ENCODE measurements at regions not wholly inside any gene's neighbourhood (a gene's known extent, or its start where the extent isn't known, plus 50 kb on each side); places are given as distances from the start of the nearest gene placed in this dataset.

- H3K27ac Mint-ChIP-seq: peak overlapping the region; percentile 80
- TF ChIP-seq CTCF (IDR thresholded peaks at IDR 0.05; ENCODE audit: unreplicated experiment): no peak
- H3K36me3 Mint-ChIP-seq: peaks cover under 1% of the 10 kb centered on the region
- peaks cover 6% of the 10 kb centered on the region for H3K9me3 Mint-ChIP-seq
- H3K4me3 Mint-ChIP-seq: no peak overlapping the region
- no peak for DNase-seq (ENCODE audit: low spot score in 2 of 2, unreplicated experiment in 2 of 2)
- peaks cover 32% of the 10 kb centered on the region for H3K4me1 Mint-ChIP-seq
- H3K27me3 Mint-ChIP-seq (ENCODE audit: low read depth): no peaks in the 10 kb centered on the region
Observed at GRCh38 chr6:147949981-147950622, 392.5 kb upstream of the SASH1 start.

GRCh38 chr6:147950623-147950987 is 392.0 kb upstream of the SASH1 start:
- Mint-ChIP-seq H3K4me3 (no peak overlapping the region), H3K36me3 (no peaks in the 10 kb centered on the region), H3K27ac (peak overlapping the region; percentile 80), H3K27me3 (ENCODE audit: low read depth) (no peaks in the 10 kb centered on the region), H3K9me3 (peaks cover under 1% of the 10 kb centered on the region), H3K4me1 (peaks cover 32% of the 10 kb centered on the region)
- no peak for TF ChIP-seq CTCF (IDR thresholded peaks at IDR 0.05; ENCODE audit: unreplicated experiment)
- no peak for DNase-seq (ENCODE audit: low spot score in 2 of 2, unreplicated experiment in 2 of 2)

GRCh38 chr6:147951726-147952125 is 390.9 kb upstream of the SASH1 start:
- no peak for TF ChIP-seq CTCF (IDR thresholded peaks at IDR 0.05; ENCODE audit: unreplicated experiment)
- no peaks in the 10 kb centered on the region for H3K36me3 Mint-ChIP-seq
- H3K27me3 Mint-ChIP-seq (ENCODE audit: low read depth): no peaks in the 10 kb centered on the region
- no peaks in the 10 kb centered on the region for H3K9me3 Mint-ChIP-seq
- H3K4me3 Mint-ChIP-seq: no peak overlapping the region
- H3K27ac Mint-ChIP-seq: no peak overlapping the region
- peaks cover 32% of the 10 kb centered on the region for H3K4me1 Mint-ChIP-seq
- no peak for DNase-seq (ENCODE audit: low spot score in 2 of 2, unreplicated experiment in 2 of 2)

- no peak for DNase-seq (ENCODE audit: low spot score in 2 of 2, unreplicated experiment in 2 of 2)
- Mint-ChIP-seq H3K27ac (no peak overlapping the region), H3K4me1 (peaks cover 10% of the 10 kb centered on the region), H3K36me3 (no peaks in the 10 kb centered on the region), H3K4me3 (no peak overlapping the region), H3K9me3 (no peaks in the 10 kb centered on the region), H3K27me3 (ENCODE audit: low read depth) (no peaks in the 10 kb centered on the region)
- TF ChIP-seq CTCF (IDR thresholded peaks at IDR 0.05; ENCODE audit: unreplicated experiment): no peak
Observed at GRCh38 chr6:147954938-147955337, 387.7 kb upstream of the SASH1 start.

GRCh38 chr6:147958683-147959082 is 384.0 kb upstream of the SASH1 start:
- Mint-ChIP-seq H3K36me3 (no peaks in the 10 kb centered on the region), H3K27me3 (ENCODE audit: low read depth) (no peaks in the 10 kb centered on the region), H3K4me3 (no peak overlapping the region), H3K9me3 (peaks cover 1% of the 10 kb centered on the region), H3K4me1 (peaks cover 10% of the 10 kb centered on the region), H3K27ac (peak overlapping the region; percentile 66)
- DNase-seq (ENCODE audit: low spot score in 2 of 2, unreplicated experiment in 2 of 2): no peak
- TF ChIP-seq CTCF (IDR thresholded peaks at IDR 0.05; ENCODE audit: unreplicated experiment): no peak

Data from mesothelial cell of epicardium (in vitro differentiated cells).